Activated naive CD4-positive, alpha-beta T cell treated with Interleukin-2 at 50 U/mL for 16 hours (primary cell): ENCODE measurements at regions not wholly inside any gene's neighbourhood (a gene's known extent, or its start where the extent isn't known, plus 50 kb on each side); places are given as distances from the start of the nearest gene placed in this dataset.
"Not testable (repeated sequence)": the region's sequence is repeated elsewhere in the genome, so short reads cannot be mapped to it uniquely, and the experiment has no call there.

Experiments
- DNase-seq: peaks from one replicate; pipeline ENCODE4 v3.0.0-alpha.2; 2020

DNA sequence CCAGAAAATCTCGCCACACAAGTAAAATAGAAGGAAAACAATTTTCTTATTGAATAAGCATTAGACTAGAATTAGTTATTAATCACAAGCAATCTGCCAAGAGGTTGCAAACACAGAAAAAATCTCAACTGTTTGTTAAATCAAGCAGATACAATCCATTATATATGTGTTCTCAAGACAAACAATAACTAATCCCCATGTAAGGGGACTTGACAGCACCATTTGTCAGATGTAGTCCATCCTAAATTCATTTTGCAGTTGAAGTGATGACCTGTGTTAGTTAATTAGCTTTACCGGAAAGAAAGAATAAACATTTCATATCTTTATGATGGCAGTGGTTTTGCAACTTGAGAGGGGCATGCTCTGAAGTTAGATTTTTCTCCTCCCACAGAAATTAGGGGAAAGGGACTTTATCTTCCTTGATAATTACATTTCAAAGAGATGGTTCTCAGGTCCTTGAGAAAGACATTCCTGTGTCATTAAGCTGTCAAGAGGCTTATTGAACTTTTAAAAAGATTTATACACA is 1588.0 kb downstream of the GRIK2 start:
- no peak for DNase-seq

DNA sequence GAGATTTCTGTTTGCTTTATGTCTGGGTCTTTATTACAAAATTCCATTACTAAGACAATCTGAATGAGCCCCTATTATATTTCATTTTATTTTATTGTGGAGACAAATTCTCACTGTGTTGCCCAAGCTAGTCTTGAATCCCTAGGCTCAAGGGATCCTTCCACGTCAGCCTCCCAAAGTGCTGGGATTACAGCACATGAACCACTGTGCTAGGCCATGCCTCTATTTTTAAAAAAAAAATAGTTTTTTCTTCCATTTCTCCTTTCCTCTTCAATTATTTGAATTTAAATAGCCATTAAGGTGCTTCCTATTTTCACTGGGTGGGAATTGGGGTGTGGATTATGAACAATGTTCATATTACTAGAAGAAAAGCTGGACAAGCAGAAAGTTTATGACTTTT is 1587.4 kb downstream of the GRIK2 start:
- no peak for DNase-seq

GRCh38 chr6:102961902-102962301 is 1568.4 kb downstream of the GRIK2 start:
- no peak for DNase-seq

- DNase-seq, result no peak
Observed at GRCh38 chr6:102950967-102951366, 1557.5 kb downstream of the GRIK2 start.

GRCh38 chr6:102944475-102944874 is 1551.0 kb downstream of the GRIK2 start:
- DNase-seq, result no peak

DNA sequence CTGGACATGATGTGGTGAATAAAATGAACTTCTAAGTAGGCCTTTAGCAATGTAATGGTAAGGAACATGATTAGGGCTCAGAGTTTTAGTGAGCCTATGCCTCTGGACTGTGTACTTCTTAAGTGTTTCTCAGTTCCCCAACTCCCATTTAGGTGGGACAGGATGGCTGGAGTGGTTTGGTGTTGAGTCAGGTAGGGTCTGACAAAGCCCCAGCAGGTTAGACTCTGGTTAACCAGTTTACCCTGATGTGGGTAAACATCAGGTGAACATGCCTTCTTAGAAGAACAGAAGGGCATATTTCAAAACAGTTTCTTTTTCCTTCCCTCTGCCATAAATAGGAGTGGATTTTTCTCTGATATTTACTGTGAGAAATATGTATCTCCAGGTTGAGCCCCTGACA is 1548.7 kb downstream of the GRIK2 start:
- DNase-seq, result no peak

GRCh38 chr6:102936959-102937358 is 1543.5 kb downstream of the GRIK2 start:
- no peak for DNase-seq

GRCh38 chr6:102928109-102928508 is 1534.6 kb downstream of the GRIK2 start:
- DNase-seq, result no peak

GRCh38 chr6:102918161-102918560 is 1524.7 kb downstream of the GRIK2 start:
- no peak for DNase-seq

DNA sequence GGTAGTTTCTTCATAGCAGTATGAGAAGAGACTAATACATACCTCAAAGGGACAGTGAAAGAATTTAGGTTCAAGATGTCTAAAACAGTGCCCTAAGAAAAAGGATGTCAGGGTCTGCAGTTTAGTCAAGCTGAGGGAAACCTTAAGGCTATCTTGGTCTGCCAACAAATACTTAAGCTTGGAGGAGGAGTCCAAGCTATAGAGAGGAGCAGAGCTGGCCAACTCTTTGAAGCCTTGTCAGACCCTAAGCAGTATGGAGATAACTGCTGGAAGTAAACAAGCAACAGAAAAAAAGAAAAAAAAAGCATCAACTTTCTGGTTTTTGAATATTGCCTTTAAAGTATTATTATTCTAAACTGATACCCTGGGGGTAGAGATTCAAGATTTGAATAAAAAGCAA is 1518.1 kb downstream of the GRIK2 start:
- no peak for DNase-seq

DNA sequence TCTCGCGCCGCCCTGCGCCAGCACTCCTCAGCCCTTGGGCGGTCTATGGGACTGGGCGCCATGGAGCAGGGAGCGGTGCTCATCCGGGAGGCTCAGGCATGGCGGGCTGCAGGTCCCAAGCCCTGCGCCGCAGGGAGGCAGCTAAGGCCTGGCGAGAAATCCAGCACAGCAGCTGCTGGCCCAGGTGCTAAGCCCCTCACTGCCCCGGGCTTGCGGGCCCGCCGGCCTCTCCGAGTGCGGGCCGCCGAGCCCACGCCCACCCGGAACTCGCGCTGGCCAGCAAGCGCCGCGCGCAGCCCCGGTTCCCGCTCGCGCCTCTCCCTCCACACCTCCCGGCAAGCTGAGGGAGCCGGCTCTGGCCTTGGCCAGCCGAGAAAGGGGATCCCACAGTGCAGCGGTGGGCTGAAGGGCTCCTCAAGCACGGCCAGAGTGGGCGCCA is 1517.2 kb downstream of the GRIK2 start:
- not testable (repeated sequence) for DNase-seq

- no peak for DNase-seq
Observed at GRCh38 chr6:102907181-102907580, 1513.7 kb downstream of the GRIK2 start.

DNA sequence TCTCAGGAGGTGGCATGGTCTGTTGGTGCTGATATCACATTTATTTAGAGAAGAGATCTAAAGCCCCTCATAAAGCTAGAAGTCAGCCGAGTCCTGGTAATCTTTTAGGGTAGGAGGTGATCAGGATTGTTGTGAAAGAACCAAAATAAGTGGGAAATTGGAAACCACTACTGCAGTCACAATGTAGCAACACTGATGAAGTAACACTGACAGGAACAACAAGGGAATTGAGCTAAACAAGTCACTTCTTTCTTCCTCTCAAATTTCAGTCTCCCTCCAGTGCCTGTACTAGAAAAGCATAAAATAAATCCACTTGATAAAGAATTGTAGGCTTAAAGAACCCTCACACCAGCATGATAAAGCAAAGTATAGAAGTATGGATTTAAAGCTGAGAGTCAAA is 1509.0 kb downstream of the GRIK2 start:
- no peak for DNase-seq

DNA sequence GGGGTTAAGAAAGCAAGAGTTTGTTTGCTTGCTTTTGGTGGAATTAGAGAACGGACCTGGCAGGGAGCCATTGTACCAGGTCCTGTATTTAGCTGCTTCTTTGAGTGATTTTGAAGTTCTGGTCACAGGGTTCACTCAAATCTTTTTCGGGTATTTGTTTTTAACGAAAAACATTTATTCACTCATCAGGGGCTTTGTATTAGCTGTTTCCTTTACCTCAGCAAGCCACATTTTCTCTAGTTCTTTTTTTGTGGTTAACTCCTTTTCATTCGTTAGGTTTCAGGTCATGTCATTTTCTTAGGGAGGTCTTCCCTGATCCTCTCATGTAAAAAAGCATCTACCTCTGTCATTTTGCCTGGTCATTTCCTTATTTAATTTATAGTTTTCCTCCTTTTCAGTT is 1502.2 kb downstream of the GRIK2 start:
- DNase-seq, result no peak

- DNase-seq, result no peak
Observed at GRCh38 chr6:102885165-102885564, 1491.7 kb downstream of the GRIK2 start.

GRCh38 chr6:102853249-102853955 is 1459.9 kb downstream of the GRIK2 start:
- DNase-seq, result no peak

DNA sequence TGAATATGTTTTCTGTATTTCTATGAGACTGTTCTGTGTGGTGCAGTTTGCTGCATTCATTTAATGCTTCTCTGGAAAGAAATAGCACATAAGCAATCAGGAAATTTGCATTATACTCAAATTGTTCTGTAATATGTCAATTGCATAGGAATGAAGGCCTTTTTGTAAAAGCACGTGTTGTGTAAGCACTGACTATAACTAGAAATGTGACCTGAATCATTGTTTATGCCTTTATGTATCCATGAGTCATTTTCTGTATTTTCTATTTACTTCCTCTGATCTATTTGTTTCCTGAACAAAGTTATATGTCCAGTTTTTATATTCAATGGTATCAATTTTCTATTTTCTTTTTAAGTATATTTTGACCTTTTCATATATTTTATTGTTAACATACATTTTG is 1455.3 kb downstream of the GRIK2 start:
- DNase-seq, result no peak

GRCh38 chr6:102848210-102848609 is 1454.7 kb downstream of the GRIK2 start:
- no peak for DNase-seq

DNA sequence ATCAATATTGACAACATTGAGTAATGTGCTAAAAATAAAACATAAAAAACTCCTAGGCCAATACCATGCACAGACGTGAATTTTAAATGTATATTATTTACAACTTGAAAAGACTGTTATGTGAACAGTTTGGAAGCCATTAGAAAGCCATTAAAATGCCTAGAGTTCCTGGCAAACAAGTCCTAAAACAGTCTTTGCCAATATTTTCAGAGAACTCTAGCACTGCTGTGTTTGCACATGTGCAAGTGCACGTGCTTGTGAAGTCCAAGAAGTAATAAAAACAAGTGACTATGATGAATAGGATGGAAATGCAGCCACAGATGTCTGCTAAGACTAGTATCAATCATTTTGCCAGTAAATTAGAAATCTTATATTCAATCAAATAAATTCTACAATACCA is 1447.6 kb downstream of the GRIK2 start:
- DNase-seq, result no peak

GRCh38 chr6:102832021-102832420 is 1438.5 kb downstream of the GRIK2 start:
- no peak for DNase-seq

DNA sequence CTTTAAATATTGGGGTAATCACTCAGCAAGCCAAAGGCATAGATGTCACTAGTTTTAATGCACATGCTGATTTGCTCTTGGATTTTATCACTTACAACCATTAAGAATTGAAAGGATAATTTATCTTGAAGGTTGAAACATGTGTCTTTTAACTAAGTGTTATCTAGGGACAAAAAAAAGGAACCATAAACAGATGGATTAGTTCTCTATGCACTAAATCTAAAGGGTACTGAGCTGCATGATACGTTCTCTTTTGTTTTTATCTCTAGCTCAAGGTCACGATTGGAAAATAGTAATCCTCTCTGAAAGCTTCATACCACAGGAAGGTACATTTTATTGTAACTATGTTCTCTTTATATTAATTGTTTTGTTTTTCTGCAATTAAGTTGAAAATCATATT is 1426.6 kb downstream of the GRIK2 start:
- DNase-seq, result no peak

- DNase-seq, result no peak
Observed at GRCh38 chr6:102815207-102815606, 1421.7 kb downstream of the GRIK2 start.

GRCh38 chr6:102813489-102814275 is 1420.2 kb downstream of the GRIK2 start:
- DNase-seq, result no peak

DNA sequence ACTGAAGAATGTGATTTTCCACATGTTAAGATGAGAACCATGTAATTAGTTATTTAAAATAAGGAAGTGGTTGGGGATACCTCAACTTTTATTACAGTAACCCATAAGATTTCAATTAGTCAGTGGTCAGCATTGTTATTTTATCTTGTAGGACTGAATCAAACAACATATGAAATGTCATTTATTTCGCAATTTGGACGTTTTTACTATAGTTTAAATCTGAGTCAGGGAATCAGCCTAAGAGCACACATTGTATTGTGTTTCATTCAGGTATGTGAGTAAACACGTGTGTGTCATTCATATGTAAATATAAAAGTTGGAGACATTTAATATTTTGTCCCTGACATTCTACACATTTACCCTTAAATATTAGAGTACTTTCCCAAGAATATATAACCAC is 1418.7 kb downstream of the GRIK2 start:
- DNase-seq, result no peak
